ENCODE measurements at regions not wholly inside any gene's neighbourhood (a gene's known extent, or its start where the extent isn't known, plus 50 kb on each side); places are given as distances from the start of the nearest gene placed in this dataset.

DNA sequence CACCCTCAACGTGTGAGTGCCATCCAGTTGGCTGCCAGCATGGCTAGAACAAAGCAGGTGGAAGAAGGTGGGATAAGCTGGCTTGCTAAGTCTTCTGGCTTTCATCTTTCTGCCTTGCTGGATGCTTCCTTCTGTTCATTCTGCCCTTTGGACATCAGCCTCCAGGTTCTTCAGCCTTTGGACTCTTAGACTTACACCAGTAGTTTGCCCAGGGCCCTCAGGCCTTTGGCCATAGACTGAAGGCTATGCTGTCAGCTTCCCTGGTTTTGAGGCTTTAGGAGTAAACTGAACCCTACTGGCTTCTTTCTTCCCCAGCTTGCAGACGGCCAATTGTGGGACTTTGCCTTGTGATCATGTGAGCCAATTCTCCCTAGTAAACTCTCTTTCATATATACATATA lies 155.0 kb upstream of the SERTAD2 start:
- no peak for TF ChIP-seq POLR2A (IDR thresholded peaks at IDR 0.05)
- TF ChIP-seq, protein P1, sequence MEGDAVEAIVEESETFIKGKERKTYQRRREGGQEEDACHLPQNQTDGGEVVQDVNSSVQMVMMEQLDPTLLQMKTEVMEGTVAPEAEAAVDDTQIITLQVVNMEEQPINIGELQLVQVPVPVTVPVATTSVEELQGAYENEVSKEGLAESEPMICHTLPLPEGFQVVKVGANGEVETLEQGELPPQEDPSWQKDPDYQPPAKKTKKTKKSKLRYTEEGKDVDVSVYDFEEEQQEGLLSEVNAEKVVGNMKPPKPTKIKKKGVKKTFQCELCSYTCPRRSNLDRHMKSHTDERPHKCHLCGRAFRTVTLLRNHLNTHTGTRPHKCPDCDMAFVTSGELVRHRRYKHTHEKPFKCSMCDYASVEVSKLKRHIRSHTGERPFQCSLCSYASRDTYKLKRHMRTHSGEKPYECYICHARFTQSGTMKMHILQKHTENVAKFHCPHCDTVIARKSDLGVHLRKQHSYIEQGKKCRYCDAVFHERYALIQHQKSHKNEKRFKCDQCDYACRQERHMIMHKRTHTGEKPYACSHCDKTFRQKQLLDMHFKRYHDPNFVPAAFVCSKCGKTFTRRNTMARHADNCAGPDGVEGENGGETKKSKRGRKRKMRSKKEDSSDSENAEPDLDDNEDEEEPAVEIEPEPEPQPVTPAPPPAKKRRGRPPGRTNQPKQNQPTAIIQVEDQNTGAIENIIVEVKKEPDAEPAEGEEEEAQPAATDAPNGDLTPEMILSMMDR (IDR thresholded peaks at IDR 0.05) = no peak
